ENCODE measurements at regions not wholly inside any gene's neighbourhood (a gene's known extent, or its start where the extent isn't known, plus 50 kb on each side); places are given as distances from the start of the nearest gene placed in this dataset.

GRCh38 chrX:4175221-4175620 is 461.8 kb upstream of the PRKX start:
- Histone ChIP-seq H3K4me2 (ENCODE audit: low read length) (no peak overlapping the region), H2AFZ (ENCODE audit: low read depth, low read length) (no peak overlapping the region), H3K79me2 (replicated peaks; ENCODE audit: insufficient read depth, low read length) (no peaks in the 10 kb centered on the region), H3K9me2 (ENCODE audit: insufficient read depth, low read length) (no peaks in the 10 kb centered on the region), H3K27ac (ENCODE audit: low read length) (no peak overlapping the region), H3F3A (ENCODE audit: insufficient read depth, low read length, poor library complexity, severe bottlenecking) (no peaks in the 10 kb centered on the region), H4K20me1 (ENCODE audit: insufficient read depth) (no peaks in the 10 kb centered on the region), H3K36me3 (ENCODE audit: insufficient read depth, low read length) (no peaks in the 10 kb centered on the region), H3K9me3 (ENCODE audit: low read length) (no peaks in the 10 kb centered on the region), H3K9ac (ENCODE audit: low read length) (no peak overlapping the region), H3K27me3 (ENCODE audit: insufficient read depth, low read depth, low read length) (no peaks in the 10 kb centered on the region), H3K4me3 (ENCODE audit: low read length) (no peak overlapping the region)
- TF ChIP-seq REST (IDR thresholded peaks at IDR 0.05; ENCODE audit: borderline replicate concordance) = no peak
- no peak for TF ChIP-seq TAF1 (IDR thresholded peaks at IDR 0.05; ENCODE audit: low read depth)
- TF ChIP-seq MXI1 (conservative IDR thresholded peaks at IDR 0.05; ENCODE audit: poor library complexity, severe bottlenecking) = no peak
- TF ChIP-seq SMC3 (conservative IDR thresholded peaks at IDR 0.05; ENCODE audit: poor library complexity) = no peak
- TF ChIP-seq CTCF (IDR thresholded peaks at IDR 0.05; ENCODE audit: poor library complexity, severe bottlenecking) = no peak

GRCh38 chrX:4173743-4174142 is 460.3 kb upstream of the PRKX start:
- no peak for TF ChIP-seq CTCF (IDR thresholded peaks at IDR 0.05; ENCODE audit: poor library complexity, severe bottlenecking)
- no peaks in the 10 kb centered on the region for H3K9me3 ChIP-seq (ENCODE audit: low read length)
- no peak overlapping the region for H2AFZ ChIP-seq (ENCODE audit: low read depth, low read length)

GRCh38 chrX:4151798-4152197 is 438.3 kb upstream of the PRKX start:
- no peak overlapping the region for H3K4me3 ChIP-seq (ENCODE audit: low read length)
- no peak overlapping the region for H3K27ac ChIP-seq (ENCODE audit: low read length)
- H4K20me1 ChIP-seq (ENCODE audit: insufficient read depth) = no peaks in the 10 kb centered on the region
- no peaks in the 10 kb centered on the region for H3K79me2 ChIP-seq (replicated peaks; ENCODE audit: insufficient read depth, low read length)
- H3K36me3 ChIP-seq (ENCODE audit: insufficient read depth, low read length) = no peaks in the 10 kb centered on the region
- no peaks in the 10 kb centered on the region for H3K27me3 ChIP-seq (ENCODE audit: insufficient read depth, low read depth, low read length)
- H3F3A ChIP-seq (ENCODE audit: insufficient read depth, low read length, poor library complexity, severe bottlenecking) = no peaks in the 10 kb centered on the region
- H3K9me3 ChIP-seq (ENCODE audit: low read length) = no peaks in the 10 kb centered on the region
- no peak overlapping the region for H3K9ac ChIP-seq (ENCODE audit: low read length)
- H3K9me2 ChIP-seq (ENCODE audit: insufficient read depth, low read length) = no peaks in the 10 kb centered on the region
- no peak overlapping the region for H2AFZ ChIP-seq (ENCODE audit: low read depth, low read length)
- H3K4me2 ChIP-seq (ENCODE audit: low read length) = no peak overlapping the region
- TF ChIP-seq POLR2AphosphoS5 (IDR thresholded peaks at IDR 0.05) = no peak
- no peak for TF ChIP-seq TAF1 (IDR thresholded peaks at IDR 0.05; ENCODE audit: low read depth)
- no peak for TF ChIP-seq RAD21 (conservative IDR thresholded peaks at IDR 0.05)
- TF ChIP-seq EP300 (conservative IDR thresholded peaks at IDR 0.05; ENCODE audit: poor library complexity, severe bottlenecking) = no peak
- no peak for TF ChIP-seq MXI1 (conservative IDR thresholded peaks at IDR 0.05; ENCODE audit: poor library complexity, severe bottlenecking)
- TF ChIP-seq REST (IDR thresholded peaks at IDR 0.05; ENCODE audit: borderline replicate concordance) = no peak
- TF ChIP-seq SMC3 (conservative IDR thresholded peaks at IDR 0.05; ENCODE audit: poor library complexity) = no peak
- no peak for TF ChIP-seq CTCF (IDR thresholded peaks at IDR 0.05; ENCODE audit: poor library complexity, severe bottlenecking)

More at GRCh38 chrX:4173743-4174142, 460.3 kb upstream of the PRKX start:
- Histone ChIP-seq H3K27ac (ENCODE audit: low read length) (no peak overlapping the region), H3K9me2 (ENCODE audit: insufficient read depth, low read length) (no peaks in the 10 kb centered on the region), H3K79me2 (replicated peaks; ENCODE audit: insufficient read depth, low read length) (no peaks in the 10 kb centered on the region), H3K4me2 (ENCODE audit: low read length) (no peak overlapping the region), H3F3A (ENCODE audit: insufficient read depth, low read length, poor library complexity, severe bottlenecking) (no peaks in the 10 kb centered on the region), H3K9ac (ENCODE audit: low read length) (no peak overlapping the region), H4K20me1 (ENCODE audit: insufficient read depth) (no peaks in the 10 kb centered on the region), H3K36me3 (ENCODE audit: insufficient read depth, low read length) (no peaks in the 10 kb centered on the region), H3K27me3 (ENCODE audit: insufficient read depth, low read depth, low read length) (no peaks in the 10 kb centered on the region), H3K4me3 (ENCODE audit: low read length) (no peak overlapping the region)

Data from neural cell (in vitro differentiated cells).